ENCODE measurements at regions not wholly inside any gene's neighbourhood (a gene's known extent, or its start where the extent isn't known, plus 50 kb on each side); places are given as distances from the start of the nearest gene placed in this dataset.

- no peak for TF ChIP-seq POLR2A (IDR thresholded peaks at IDR 0.05; ENCODE audit: low read depth, low read length)
- TF ChIP-seq TAF1 (IDR thresholded peaks at IDR 0.05; ENCODE audit: borderline replicate concordance, low read depth, low read length), result no peak
Measured at GRCh38 chr5:144731786-144732185, 561.1 kb downstream of the KCTD16 start.
